OCI-LY7 (cell line): ENCODE measurements at regions not wholly inside any gene's neighbourhood (a gene's known extent, or its start where the extent isn't known, plus 50 kb on each side); places are given as distances from the start of the nearest gene placed in this dataset.
"Not testable (repeated sequence)": the region's sequence is repeated elsewhere in the genome, so short reads cannot be mapped to it uniquely, and the experiment has no call there.

Experiments used
- BruUV-seq: library from RNA; stranded (reverse); fragments of 400-500 nt; replicated peaks from 2 replicates; lab custom pipeline; 2021; lab: Mats Ljungman, UMichigan
- CTCF ChIA-PET: fragments of 300-600 bp; sonication (Branson Sonifier 250); formaldehyde crosslinking; loops from one replicate; lab custom pipeline; 2022; ENCODE audit warnings: antibody characterized with exemption; ENCODE audit not compliant: unreplicated experiment; lab: Charles Lee
- POLR2A ChIA-PET: fragments of 300-600 bp; sonication (Branson Sonifier 250); formaldehyde crosslinking; loops from one replicate; lab custom pipeline; 2022; ENCODE audit warnings: antibody characterized with exemption; lab: Charles Lee
- DNase-seq: peaks from one replicate; pipeline ENCODE4 v3.0.0-alpha.2; 2015; ENCODE audit warnings: low spot score
- H2AFZ ChIP-seq: fragments of 200-600 bp; sonication (generic), shearing (Covaris generic); 2 replicates; pipeline ENCODE4 v1.6.1; 2014; ENCODE audit warnings: mild to moderate bottlenecking, antibody characterized with exemption, low read length, moderate library complexity
- H3K27ac ChIP-seq: fragments of 200-600 bp; sonication (generic); 2 replicates; pipeline ENCODE4 v1.5.1; 2014; ENCODE audit warnings: mixed run types, low read depth, mild to moderate bottlenecking, moderate library complexity, low read length, inconsistent platforms; ENCODE audit not compliant: poor library complexity, severe bottlenecking
- H3K36me3 ChIP-seq: fragments of 200-600 bp; sonication (generic); 2 replicates; pipeline ENCODE4 v1.6.1; 2014; ENCODE audit warnings: mild to moderate bottlenecking, antibody characterized with exemption, low read length, moderate library complexity, mixed read lengths; ENCODE audit not compliant: insufficient read depth
- H3K4me1 ChIP-seq: fragments of 200-600 bp; sonication (generic); 2 replicates; pipeline ENCODE4 v1.5.1; 2014; ENCODE audit warnings: mild to moderate bottlenecking, low read length; ENCODE audit not compliant: insufficient read depth, poor library complexity, severe bottlenecking
- H3K4me2 ChIP-seq: fragments of 200-600 bp; sonication (generic); 2 replicates; pipeline ENCODE4 v1.6.1; 2014; ENCODE audit warnings: mild to moderate bottlenecking, low read length
- H3K4me3 ChIP-seq: fragments of 200-600 bp; sonication (generic); 2 replicates; pipeline ENCODE4 v1.5.1; 2014; ENCODE audit warnings: mild to moderate bottlenecking, low read depth, low read length; ENCODE audit not compliant: poor library complexity, severe bottlenecking
- H3K79me2 ChIP-seq: fragments of 200-600 bp; sonication (generic); 2 replicates; pipeline ENCODE4 v1.6.1; 2016; ENCODE audit warnings: low read depth, mild to moderate bottlenecking, low read length, moderate library complexity, mixed read lengths; ENCODE audit not compliant: insufficient read depth
- H3K9me2 ChIP-seq: fragments of 200-600 bp; sonication (generic); 2 replicates; pipeline ENCODE4 v1.6.1; 2016; ENCODE audit warnings: mild to moderate bottlenecking, low read length, mixed read lengths; ENCODE audit not compliant: insufficient read depth
- H3K9me3 ChIP-seq: fragments of 200-600 bp; sonication (generic); 2 replicates; pipeline ENCODE4 v1.6.1; 2014; ENCODE audit warnings: mild to moderate bottlenecking, mixed run types, low read length, mixed read lengths
- H4K20me1 ChIP-seq: fragments of 200-600 bp; sonication (generic); 2 replicates; pipeline ENCODE4 v1.6.1; 2014; ENCODE audit warnings: mild to moderate bottlenecking, antibody characterized with exemption, low read length, moderate library complexity, mixed read lengths; ENCODE audit not compliant: insufficient read depth
- CTCF ChIP-seq: fragments of 200-600 bp; sonication (generic); conservative IDR thresholded peaks from 2 replicates; pipeline ENCODE4 v1.5.1; 2014; ENCODE audit warnings: mild to moderate bottlenecking, antibody characterized with exemption, low read length, moderate library complexity, mixed read lengths
- EZH2phosphoT487 ChIP-seq: fragments of 200-600 bp; sonication (generic); IDR thresholded peaks from 2 replicates; pipeline ENCODE4 v1.6.1; 2018; ENCODE audit warnings: low read depth, borderline replicate concordance, mild to moderate bottlenecking, mixed run types, antibody characterized with exemption, low read length, moderate library complexity, mixed read lengths
- intact Hi-C: fragments of 100-400 bp; cut with micrococcal nuclease; formaldehyde crosslinking; loops from one replicate; pipeline ENCODE4 v1.10.0; 2022; ENCODE audit not compliant: unreplicated experiment

- Histone ChIP-seq H3K4me1 (no peaks in the 10 kb centered on the region), H2AFZ (no peak overlapping the region), H3K79me2 (no peaks in the 10 kb centered on the region), H4K20me1 (no peaks in the 10 kb centered on the region), H3K36me3 (no peaks in the 10 kb centered on the region), H3K4me3 (no peak overlapping the region), H3K4me2 (no peak overlapping the region), H3K9me3 (no peaks in the 10 kb centered on the region; the same call in 1 of the 2 replicates), H3K9me2 (no peaks in the 10 kb centered on the region), H3K27ac (no peak overlapping the region)
- TF ChIP-seq EZH2phosphoT487 (no peak), CTCF (peak; percentile 57)
- BruUV-seq, result no TSS peak
- CTCF ChIA-PET, result no interaction called here
- no peak for DNase-seq
- intact Hi-C loops, result no loop called here
- POLR2A ChIA-PET, result no interaction called here
Measured at GRCh38 chr14:85856430-85856829, 326.5 kb downstream of the FLRT2 start.

GRCh38 chr14:85853996-85854526 lies 324.1 kb downstream of the FLRT2 start:
- ChIA-PET CTCF (no interaction called here), POLR2A (no interaction called here)
- no TSS peak for BruUV-seq
- no peaks in the 10 kb centered on the region for H3K9me2 ChIP-seq
- H3K4me1 ChIP-seq, result no peaks in the 10 kb centered on the region
- H2AFZ ChIP-seq, result no peak overlapping the region
- intact Hi-C loops, result no loop called here
- no peak overlapping the region for H3K4me2 ChIP-seq
- no peak overlapping the region for H3K27ac ChIP-seq
- H3K36me3 ChIP-seq, result no peaks in the 10 kb centered on the region
- H3K79me2 ChIP-seq, result no peaks in the 10 kb centered on the region
- no peaks in the 10 kb centered on the region; the same call in 1 of the 2 replicates for H3K9me3 ChIP-seq
- no peaks in the 10 kb centered on the region for H4K20me1 ChIP-seq
- no peak overlapping the region for H3K4me3 ChIP-seq
- TF ChIP-seq EZH2phosphoT487, result no peak
- no peak for TF ChIP-seq CTCF
- no peak for DNase-seq

- ChIA-PET POLR2A (no interaction called here), CTCF (no interaction called here)
- intact Hi-C loops, result no loop called here
- Histone ChIP-seq H3K79me2 (no peaks in the 10 kb centered on the region), H2AFZ (no peak overlapping the region), H4K20me1 (no peaks in the 10 kb centered on the region), H3K36me3 (no peaks in the 10 kb centered on the region), H3K4me1 (no peaks in the 10 kb centered on the region), H3K9me2 (no peaks in the 10 kb centered on the region), H3K27ac (no peak overlapping the region), H3K4me2 (no peak overlapping the region), H3K4me3 (no peak overlapping the region), H3K9me3 (no peaks in the 10 kb centered on the region; the same call in 1 of the 2 replicates)
- no peak for DNase-seq
- BruUV-seq, result no TSS peak
- no peak for TF ChIP-seq EZH2phosphoT487
- TF ChIP-seq CTCF, result no peak
Measured at GRCh38 chr14:85852906-85853305, 323.0 kb downstream of the FLRT2 start.

- H3K4me2 ChIP-seq, H3K27ac ChIP-seq, DNase-seq, H3K4me3 ChIP-seq, intact Hi-C loops, H3K79me2 ChIP-seq, H4K20me1 ChIP-seq, H2AFZ ChIP-seq, H3K36me3 ChIP-seq, H3K9me2 ChIP-seq, BruUV-seq, H3K4me1 ChIP-seq, H3K9me3 ChIP-seq, CTCF ChIA-PET: not testable (repeated sequence)
- POLR2A ChIA-PET, result interaction anchor here (0.7 kb wide), 1 partner anchor 1256 kb away, joined by 3 read pairs; no protein-coding TSS in a partner anchor
Measured at GRCh38 chr14:85852123-85852522, 322.2 kb downstream of the FLRT2 start.
